Heart left ventricle (tissue), 16 donors: ENCODE measurements at regions not wholly inside any gene's neighbourhood (a gene's known extent, or its start where the extent isn't known, plus 50 kb on each side); places are given as distances from the start of the nearest gene placed in this dataset.

ENCODE experiments used
- ATAC-seq, 4 donors: fragments of 200-7000 bp; cut with Tn5 transposase; one replicate each; pipeline ENCODE4 v1.9.1; 2020 to 2022; ENCODE audit warnings: moderate library complexity in 4 of 4, mild to moderate bottlenecking in 3 of 4, moderate number of reproducible peaks in 1 of 4
- DNase-seq, 5 donors: peaks; one replicate each; pipeline ENCODE4 v3.0.0-alpha.2; 2020
- H3K27ac ChIP-seq, 12 donors: fragments of 200-600 bp; sonication (generic) in 4 of 12; one replicate each; pipeline versions ENCODE4 v1.5.0 to v1.8.0; 2016 to 2022; ENCODE audit warnings: mild to moderate bottlenecking in 2 of 12
- H3K27me3 ChIP-seq, 9 donors: fragments of 200-600 bp; sonication (generic) in 2 of 9; one replicate each; pipeline versions ENCODE4 v1.5.1 to v1.8.0; 2016 to 2022; ENCODE audit warnings: mild to moderate bottlenecking in 3 of 9
- H3K36me3 ChIP-seq, 9 donors: fragments of 200-600 bp; sonication (generic) in 2 of 9; one replicate each; pipeline versions ENCODE4 v1.5.0 to v1.8.0; 2018 to 2022; ENCODE audit warnings: mild to moderate bottlenecking in 2 of 9
- H3K4me1 ChIP-seq, 12 donors: fragments of 200-600 bp; sonication (generic) in 4 of 12; one replicate each; pipeline versions ENCODE4 v1.5.0 to v1.8.0; 2016 to 2022; ENCODE audit warnings: mild to moderate bottlenecking in 3 of 12
- H3K4me3 ChIP-seq, 12 donors: fragments of 200-600 bp; sonication (generic) in 4 of 12; one replicate each; pipeline versions ENCODE4 v1.5.0 to v1.8.0; 2017 to 2022; ENCODE audit warnings: mild to moderate bottlenecking in 9 of 12, moderate library complexity in 4 of 12
- H3K9me3 ChIP-seq, 12 donors: fragments of 200-600 bp; sonication (generic) in 4 of 12; one replicate each; pipeline versions ENCODE4 v1.5.0 to v1.8.0; 2016 to 2022; ENCODE audit warnings: mild to moderate bottlenecking in 1 of 12
- POLR2A ChIP-seq, 2 donors: fragments of 450-650 bp; IDR thresholded peaks; one replicate each; pipeline ENCODE4 v1.6.1; 2017; ENCODE audit warnings: antibody characterized with exemption in 2 of 2, mild to moderate bottlenecking in 2 of 2, moderate library complexity in 2 of 2
- WGBS, 4 donors: extraction: QIAGEN DNeasy Blood & Tissue Kit in 2 of 4; methylation state at CpG; one replicate each; pipeline versions ENCODE4 v1.1.5 to v1.1.7; 2013 to 2018; 5-methylcytosine and 5-hydroxymethylcytosine counted together
- intact Hi-C, 10 donors: fragments of 100-400 bp; cut with DNase I; formaldehyde crosslinking; loops; one replicate each; pipeline versions ENCODE4 v1.11.1 to v1.14.2; 2022
- TF ChIP-seq, protein P1 (sequence below), 12 donors: fragments of 200-600 bp; sonication (generic) in 4 of 12; IDR thresholded peaks; one replicate each; pipeline versions ENCODE4 v1.5.0 to v1.8.0; 2018 to 2022; ENCODE audit warnings: antibody characterized with exemption in 12 of 12, mild to moderate bottlenecking in 5 of 12
- donor health status: ischemic (EF 13 %, LVEDD 7.1; RV severe dilation, severe dysfunction).
- donor health status: healthy with polysubstance abuse.
- donor health status: DM: no; HTN: yes; CAD: no.
- donor health status: DM: no; HTN: no; CAD: no.
- donor health status: ischemic (EF 25% LVEDD 6.9; RV normal size, moderate dysfunction).
- donor health status: ischemic (EF 25% LVEDD 5.7; RV mildly dilated, moderate dysfunction).
- donor health status: healthy.
- donor health status: DM: yes; HTN: yes; CAD: no.
- donor health status: ischemic (EF 35%, LVEDD 5.7; RV mildly dilated, moderate dysfunction).
- donor health status: nonischemic (EF 11% LVEDD 7.7; RV severe dilation, severe dysfunction).
- donor health status: DM: yes; HTN: yes; CAD: no.
- donor health status: PGD.
- donor health status: ischemic (EF 29% LVEDD 5.4; RV normal size, mild dysfunction).
- donor health status: nonischemic (EF 23%, LVEDD 6.1; RV moderate dilation, normal function).

DNA sequence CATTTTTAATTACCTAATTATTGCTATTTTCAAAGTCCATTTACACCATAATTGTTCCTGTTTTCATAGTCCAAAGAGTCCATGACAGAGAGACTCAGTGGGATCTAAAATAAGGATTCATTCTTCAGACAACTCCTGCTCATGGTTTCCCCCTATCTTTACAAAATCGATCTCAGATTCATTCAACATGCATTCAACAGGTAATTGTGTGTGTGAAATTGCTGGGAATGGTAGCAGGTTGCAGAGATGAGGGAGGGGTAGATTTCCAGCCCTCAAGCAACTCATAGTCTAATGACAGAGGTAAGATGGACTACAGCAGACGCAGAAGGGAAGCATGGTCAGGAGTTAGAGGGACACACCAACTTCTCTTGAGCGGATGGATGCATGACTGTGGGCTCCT, 138.1 kb downstream of the TSHZ3 start:
- WGBS, 4 donors = 84 to 88% (median 85%) methylated on average over 3 of the region's 3 CpGs
- intact Hi-C loops = no loop called here
- TF ChIP-seq, protein P1, sequence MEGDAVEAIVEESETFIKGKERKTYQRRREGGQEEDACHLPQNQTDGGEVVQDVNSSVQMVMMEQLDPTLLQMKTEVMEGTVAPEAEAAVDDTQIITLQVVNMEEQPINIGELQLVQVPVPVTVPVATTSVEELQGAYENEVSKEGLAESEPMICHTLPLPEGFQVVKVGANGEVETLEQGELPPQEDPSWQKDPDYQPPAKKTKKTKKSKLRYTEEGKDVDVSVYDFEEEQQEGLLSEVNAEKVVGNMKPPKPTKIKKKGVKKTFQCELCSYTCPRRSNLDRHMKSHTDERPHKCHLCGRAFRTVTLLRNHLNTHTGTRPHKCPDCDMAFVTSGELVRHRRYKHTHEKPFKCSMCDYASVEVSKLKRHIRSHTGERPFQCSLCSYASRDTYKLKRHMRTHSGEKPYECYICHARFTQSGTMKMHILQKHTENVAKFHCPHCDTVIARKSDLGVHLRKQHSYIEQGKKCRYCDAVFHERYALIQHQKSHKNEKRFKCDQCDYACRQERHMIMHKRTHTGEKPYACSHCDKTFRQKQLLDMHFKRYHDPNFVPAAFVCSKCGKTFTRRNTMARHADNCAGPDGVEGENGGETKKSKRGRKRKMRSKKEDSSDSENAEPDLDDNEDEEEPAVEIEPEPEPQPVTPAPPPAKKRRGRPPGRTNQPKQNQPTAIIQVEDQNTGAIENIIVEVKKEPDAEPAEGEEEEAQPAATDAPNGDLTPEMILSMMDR (IDR thresholded peaks at IDR 0.05) = no peak
- no peak for TF ChIP-seq POLR2A (IDR thresholded peaks at IDR 0.05)

DNA sequence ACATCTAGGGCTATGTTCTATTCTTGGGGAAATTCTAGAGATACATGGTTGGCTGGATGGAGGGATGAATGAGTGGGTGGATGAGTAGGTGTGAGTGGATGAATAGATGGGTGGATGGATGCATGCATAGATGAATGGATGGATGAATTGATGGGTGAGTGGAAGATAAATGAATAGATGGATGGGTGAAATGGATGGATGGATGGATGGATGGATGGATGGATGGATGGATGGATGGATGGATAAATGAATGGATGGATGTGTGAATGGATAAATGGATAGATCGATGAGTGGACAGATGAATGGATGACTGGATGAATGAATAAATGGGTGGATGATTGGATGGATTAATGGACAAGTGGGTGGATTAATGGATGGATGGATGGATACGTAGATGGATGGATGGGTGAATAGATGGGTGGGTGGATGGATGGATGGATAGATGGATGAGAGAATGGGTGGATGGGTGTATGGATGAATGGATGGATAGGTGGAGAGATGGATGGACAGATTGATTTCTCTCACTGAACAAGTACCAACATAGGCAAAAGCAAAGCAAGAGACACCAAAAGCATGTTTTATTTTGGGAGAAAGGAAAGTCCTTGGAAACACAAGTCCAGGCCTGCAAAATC, 143.2 kb downstream of the TSHZ3 start:
- no peaks in the 10 kb centered on the region for H3K9me3 ChIP-seq
- no peaks in the 10 kb centered on the region for H3K27me3 ChIP-seq
- TF ChIP-seq POLR2A (IDR thresholded peaks at IDR 0.05) = no peak
- TF ChIP-seq, protein P1 (IDR thresholded peaks at IDR 0.05) = no peak
- no peak overlapping the region for H3K4me3 ChIP-seq
- no peaks in the 10 kb centered on the region for H3K4me1 ChIP-seq
- no peak for ATAC-seq
- DNase-seq = no peak
- no peaks in the 10 kb centered on the region for H3K36me3 ChIP-seq
- no peak overlapping the region for H3K27ac ChIP-seq
- WGBS, 4 donors = 85 to 89% (median 86%) methylated on average over 2 of the region's 2 CpGs
- intact Hi-C loops = no loop called here

More for the DNA sequence above, 138.1 kb downstream of the TSHZ3 start:
- H3K36me3 ChIP-seq = no peaks in the 10 kb centered on the region
- ATAC-seq = no peak
- DNase-seq = no peak
- H3K27ac ChIP-seq = no peak overlapping the region
- H3K9me3 ChIP-seq = no peaks in the 10 kb centered on the region
- H3K27me3 ChIP-seq = no peaks in the 10 kb centered on the region
- H3K4me3 ChIP-seq = no peak overlapping the region
- peaks cover 0 to 11% (median 0%) of the 10 kb centered on the region in 12 donors for H3K4me1 ChIP-seq

DNA sequence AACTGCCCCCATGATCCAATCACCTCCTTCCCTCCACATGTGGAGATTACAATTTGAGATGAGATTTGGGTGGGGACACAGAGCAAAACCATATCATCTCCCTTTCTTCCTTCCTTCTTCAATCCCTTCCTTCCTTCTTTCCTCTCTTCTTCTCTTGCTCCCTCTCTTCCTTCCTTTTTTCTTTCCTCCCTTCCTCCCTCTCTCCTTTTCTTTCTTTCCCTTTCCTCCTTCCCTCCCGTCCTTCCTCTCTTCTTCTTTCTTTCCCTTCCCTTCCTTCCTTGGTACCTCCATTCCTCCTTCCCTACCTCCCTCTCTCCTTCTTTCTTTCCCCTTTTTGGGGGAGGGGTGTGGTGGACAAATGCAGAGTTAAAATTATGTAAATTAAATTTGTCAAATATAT, 145.1 kb downstream of the TSHZ3 start:
- H3K36me3 ChIP-seq = no peaks in the 10 kb centered on the region
- DNase-seq = no peak
- ATAC-seq = no peak
- no peak for TF ChIP-seq POLR2A (IDR thresholded peaks at IDR 0.05)
- TF ChIP-seq, protein P1 (IDR thresholded peaks at IDR 0.05) = no peak
- H3K27ac ChIP-seq = no peak overlapping the region
- no peak overlapping the region for H3K4me3 ChIP-seq
- intact Hi-C loops = no loop called here
- no peaks in the 10 kb centered on the region for H3K4me1 ChIP-seq
- no peaks in the 10 kb centered on the region for H3K9me3 ChIP-seq
- WGBS, 4 donors = 56 to 72% (median 69%) methylated on average over 1 of the region's 1 CpG
- H3K27me3 ChIP-seq = no peaks in the 10 kb centered on the region

DNA sequence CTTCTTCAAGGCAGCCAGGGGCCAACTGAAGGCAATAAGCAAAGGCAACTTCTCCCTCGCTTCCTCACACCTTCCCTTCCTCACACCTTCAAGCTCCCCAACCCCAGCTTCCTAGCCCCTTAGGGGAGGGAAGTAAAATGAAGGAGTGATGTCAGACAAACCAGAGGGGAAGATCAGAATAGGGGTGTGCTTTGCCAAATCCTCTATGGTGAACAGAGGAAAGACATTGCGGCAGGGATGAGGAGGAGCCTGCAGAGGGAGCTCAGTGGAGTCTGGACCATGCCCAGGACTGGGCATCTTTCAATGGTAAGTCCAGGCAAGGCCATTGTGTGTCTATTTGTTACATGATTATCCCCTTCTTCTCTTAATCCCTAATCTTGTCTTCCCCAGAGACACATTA, 164.0 kb downstream of the TSHZ3 start:
- 69 to 86% (median 79%) methylated on average over 2 of the region's 2 CpGs for WGBS, 4 donors
- no peak for ATAC-seq
- intact Hi-C loops = no loop called here

More for the DNA sequence above, 164.0 kb downstream of the TSHZ3 start:
- Histone ChIP-seq H3K4me1 (no peaks in the 10 kb centered on the region), H3K4me3 (no peak overlapping the region), H3K27ac (no peak overlapping the region), H3K9me3 (peaks cover 0 to 29% (median 3%) of the 10 kb centered on the region in 12 donors), H3K36me3 (no peaks in the 10 kb centered on the region), H3K27me3 (no peaks in the 10 kb centered on the region)
- no peak for DNase-seq
- no peak for TF ChIP-seq POLR2A (IDR thresholded peaks at IDR 0.05)
- TF ChIP-seq, protein P1 (IDR thresholded peaks at IDR 0.05) = no peak
